ENCODE measurements at regions not wholly inside any gene's neighbourhood (a gene's known extent, or its start where the extent isn't known, plus 50 kb on each side); places are given as distances from the start of the nearest gene placed in this dataset.
A peak's percentile ranks its signal among the peaks of the same experiment; 100 is the strongest.

- intact Hi-C loops (cut with micrococcal nuclease) = no loop called here
- H3K27me3 ChIP-seq (ENCODE audit: low read length) = no peaks in the 10 kb centered on the region
- no peak for TF ChIP-seq EZH2phosphoT487 (IDR thresholded peaks at IDR 0.05; ENCODE audit: borderline replicate concordance, low read length)
- TF ChIP-seq EZH2 (IDR thresholded peaks at IDR 0.05; ENCODE audit: low read length, unreplicated experiment) = no peak
- H3K9ac ChIP-seq (ENCODE audit: low read length) = no peak overlapping the region
- ATAC-seq = no peak
- H3K27ac ChIP-seq (ENCODE audit: low read length) = no peak overlapping the region
- no TSS peak for BruUV-seq (replicated peaks)
- H3K79me2 ChIP-seq (ENCODE audit: low read length) = no peaks in the 10 kb centered on the region
- CTCF ChIA-PET = no interaction called here
- no peak for DNase-seq
- no peak overlapping the region for H3K4me3 ChIP-seq (ENCODE audit: low read length)
- no peaks in the 10 kb centered on the region for H3K9me2 ChIP-seq (replicated peaks; ENCODE audit: low read length)
- POLR2A ChIA-PET (ENCODE audit: unreplicated experiment) = no interaction called here
- H4K20me1 ChIP-seq (ENCODE audit: low read length) = no peaks in the 10 kb centered on the region
- peaks cover 6% of the 10 kb centered on the region for H3K4me1 ChIP-seq (ENCODE audit: insufficient read depth, low read length)
- no peak overlapping the region for H3K4me2 ChIP-seq (ENCODE audit: low read length)
- no peaks in the 10 kb centered on the region for H3K36me3 ChIP-seq (ENCODE audit: low read depth, low read length)
- no peak overlapping the region for H2AFZ ChIP-seq (ENCODE audit: low read length)
- no peaks in the 10 kb centered on the region for H3F3A ChIP-seq (ENCODE audit: low read length, unreplicated experiment)
- H3K9me3 ChIP-seq (ENCODE audit: low read length) = no peaks in the 10 kb centered on the region
Measured at GRCh38 chr2:144242311-144242710, 277.6 kb downstream of the ZEB2 start.

GRCh38 chr2:144241801-144242200, 278.1 kb downstream of the ZEB2 start:
- CTCF ChIA-PET = no interaction called here
- intact Hi-C loops (cut with micrococcal nuclease) = no loop called here
- H3K4me1 ChIP-seq (ENCODE audit: insufficient read depth, low read length) = peaks cover 6% of the 10 kb centered on the region
- DNase-seq (no peak), ATAC-seq (no peak)
- no peak overlapping the region for H3K4me2 ChIP-seq (ENCODE audit: low read length)
- no peaks in the 10 kb centered on the region for H3K9me3 ChIP-seq (ENCODE audit: low read length)
- H3K4me3 ChIP-seq (ENCODE audit: low read length) = no peak overlapping the region
- no peaks in the 10 kb centered on the region for H3K79me2 ChIP-seq (ENCODE audit: low read length)
- no peaks in the 10 kb centered on the region for H3K27me3 ChIP-seq (ENCODE audit: low read length)
- BruUV-seq (replicated peaks) = no TSS peak
- no peaks in the 10 kb centered on the region for H4K20me1 ChIP-seq (ENCODE audit: low read length)
- no peak overlapping the region for H3K9ac ChIP-seq (ENCODE audit: low read length)
- TF ChIP-seq CTCF (conservative IDR thresholded peaks at IDR 0.05; ENCODE audit: low read depth, low read length) (no peak), EZH2phosphoT487 (IDR thresholded peaks at IDR 0.05; ENCODE audit: borderline replicate concordance, low read length) (no peak), EZH2 (IDR thresholded peaks at IDR 0.05; ENCODE audit: low read length, unreplicated experiment) (no peak)
- H3F3A ChIP-seq (ENCODE audit: low read length, unreplicated experiment) = no peaks in the 10 kb centered on the region
- no peaks in the 10 kb centered on the region for H3K9me2 ChIP-seq (replicated peaks; ENCODE audit: low read length)
- no peak overlapping the region for H3K27ac ChIP-seq (ENCODE audit: low read length)
- POLR2A ChIA-PET (ENCODE audit: unreplicated experiment) = no interaction called here
- H3K36me3 ChIP-seq (ENCODE audit: low read depth, low read length) = no peaks in the 10 kb centered on the region
- H2AFZ ChIP-seq (ENCODE audit: low read length) = no peak overlapping the region

- H3K4me2 ChIP-seq (ENCODE audit: low read length) = no peak overlapping the region; the same call in 1 of the 2 replicates
- no peaks in the 10 kb centered on the region for H4K20me1 ChIP-seq (ENCODE audit: low read length)
- peaks cover 6% of the 10 kb centered on the region for H3K4me1 ChIP-seq (ENCODE audit: insufficient read depth, low read length)
- no TSS peak for BruUV-seq (replicated peaks)
- H2AFZ ChIP-seq (ENCODE audit: low read length) = 0 out of 2 replicates have a peak overlapping the region, but pooled peaks have one; percentile 29
- no peak for ATAC-seq
- H3K9ac ChIP-seq (ENCODE audit: low read length) = no peak overlapping the region
- H3F3A ChIP-seq (ENCODE audit: low read length, unreplicated experiment) = no peaks in the 10 kb centered on the region
- no peaks in the 10 kb centered on the region for H3K79me2 ChIP-seq (ENCODE audit: low read length)
- TF ChIP-seq EZH2phosphoT487 (IDR thresholded peaks at IDR 0.05; ENCODE audit: borderline replicate concordance, low read length) = no peak
- TF ChIP-seq EZH2 (IDR thresholded peaks at IDR 0.05; ENCODE audit: low read length, unreplicated experiment) = no peak
- no peak for TF ChIP-seq CTCF (conservative IDR thresholded peaks at IDR 0.05; ENCODE audit: low read depth, low read length)
- H3K9me3 ChIP-seq (ENCODE audit: low read length) = no peaks in the 10 kb centered on the region
- POLR2A ChIA-PET (ENCODE audit: unreplicated experiment) = no interaction called here
- intact Hi-C loops (cut with micrococcal nuclease) = no loop called here
- H3K27ac ChIP-seq (ENCODE audit: low read length) = no peak overlapping the region
- no peaks in the 10 kb centered on the region for H3K27me3 ChIP-seq (ENCODE audit: low read length)
- H3K4me3 ChIP-seq (ENCODE audit: low read length) = no peak overlapping the region
- CTCF ChIA-PET = no interaction called here
- H3K36me3 ChIP-seq (ENCODE audit: low read depth, low read length) = no peaks in the 10 kb centered on the region
- no peaks in the 10 kb centered on the region for H3K9me2 ChIP-seq (replicated peaks; ENCODE audit: low read length)
- DNase-seq = peak; percentile 15
Measured at GRCh38 chr2:144240656-144241339, 279.1 kb downstream of the ZEB2 start.

Data from PC-3 (cell line).